ENCODE measurements at regions not wholly inside any gene's neighbourhood (a gene's known extent, or its start where the extent isn't known, plus 50 kb on each side); places are given as distances from the start of the nearest gene placed in this dataset.

DNA sequence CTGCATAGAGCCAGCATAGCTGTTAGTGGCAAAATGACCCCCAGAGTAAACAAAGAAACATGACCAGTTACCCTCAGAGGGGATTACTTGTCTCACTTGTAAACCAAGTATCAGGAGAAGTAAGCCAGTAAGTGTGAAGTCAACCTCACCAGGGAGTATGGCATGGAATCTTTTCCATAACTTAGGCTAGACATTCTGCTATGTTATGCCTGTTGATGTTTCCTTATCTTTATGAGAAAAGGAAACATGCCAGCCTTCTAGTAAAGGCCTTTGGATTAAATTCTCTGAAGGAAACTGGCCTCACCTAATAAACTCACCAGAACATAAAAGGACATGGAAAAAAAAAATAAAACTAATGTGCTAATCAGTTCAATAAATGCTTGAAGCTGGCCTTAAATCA is 87.7 kb downstream of the SEM1 start:
- Histone ChIP-seq H3K27me3 (ENCODE audit: control insufficient read depth in 2 of 2, insufficient read depth in 2 of 2, low read length in 2 of 2) (no peaks in the 10 kb centered on the region), H3K4me2 (ENCODE audit: insufficient read depth, low read length) (no peak overlapping the region), H2AFZ (ENCODE audit: low read depth, low read length) (no peak overlapping the region), H3K36me3 (ENCODE audit: control insufficient read depth in 2 of 2, extremely low read depth in 1 of 2, insufficient read depth in 2 of 2, low read length in 2 of 2) (no peaks in the 10 kb centered on the region), H3K4me3 (replicated peaks in 1 of 3; ENCODE audit: insufficient read depth in 1 of 3, low read depth in 1 of 3, low read length in 3 of 3) (no peak overlapping the region), H3K9me1 (replicated peaks; ENCODE audit: control insufficient read depth, extremely low read depth, insufficient read depth, low read length) (no peaks in the 10 kb centered on the region), H3K79me2 (ENCODE audit: control insufficient read depth, insufficient read depth, low read length) (no peaks in the 10 kb centered on the region), H3K4me1 (ENCODE audit: control insufficient read depth, extremely low read depth, insufficient read depth, low read length) (no peaks in the 10 kb centered on the region), H3K9me3 (replicated peaks; ENCODE audit: control insufficient read depth, insufficient read depth, low read length) (no peaks in the 10 kb centered on the region), H4K20me1 (replicated peaks; ENCODE audit: control insufficient read depth, extremely low read depth, insufficient read depth, low read length) (no peaks in the 10 kb centered on the region), H3K27ac (ENCODE audit: insufficient read depth, low read depth, low read length) (no peak overlapping the region), H3K9ac (replicated peaks; ENCODE audit: extremely low read depth, insufficient read depth, low read length) (no peak overlapping the region)
- no TSS peak for BruUV-seq (replicated peaks)
- intact Hi-C loops (cut with micrococcal nuclease) = no loop called here
- no peak for TF ChIP-seq EZH2 (IDR thresholded peaks at IDR 0.05; ENCODE audit: borderline replicate concordance, low read depth, low read length, severe bottlenecking)
- TF ChIP-seq, protein P1, sequence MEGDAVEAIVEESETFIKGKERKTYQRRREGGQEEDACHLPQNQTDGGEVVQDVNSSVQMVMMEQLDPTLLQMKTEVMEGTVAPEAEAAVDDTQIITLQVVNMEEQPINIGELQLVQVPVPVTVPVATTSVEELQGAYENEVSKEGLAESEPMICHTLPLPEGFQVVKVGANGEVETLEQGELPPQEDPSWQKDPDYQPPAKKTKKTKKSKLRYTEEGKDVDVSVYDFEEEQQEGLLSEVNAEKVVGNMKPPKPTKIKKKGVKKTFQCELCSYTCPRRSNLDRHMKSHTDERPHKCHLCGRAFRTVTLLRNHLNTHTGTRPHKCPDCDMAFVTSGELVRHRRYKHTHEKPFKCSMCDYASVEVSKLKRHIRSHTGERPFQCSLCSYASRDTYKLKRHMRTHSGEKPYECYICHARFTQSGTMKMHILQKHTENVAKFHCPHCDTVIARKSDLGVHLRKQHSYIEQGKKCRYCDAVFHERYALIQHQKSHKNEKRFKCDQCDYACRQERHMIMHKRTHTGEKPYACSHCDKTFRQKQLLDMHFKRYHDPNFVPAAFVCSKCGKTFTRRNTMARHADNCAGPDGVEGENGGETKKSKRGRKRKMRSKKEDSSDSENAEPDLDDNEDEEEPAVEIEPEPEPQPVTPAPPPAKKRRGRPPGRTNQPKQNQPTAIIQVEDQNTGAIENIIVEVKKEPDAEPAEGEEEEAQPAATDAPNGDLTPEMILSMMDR (IDR thresholded peaks at IDR 0.05; ENCODE audit: extremely low read depth in 1 of 2, insufficient read depth in 1 of 2, low read depth in 1 of 2, low read length in 2 of 2) = no peak
- TF ChIP-seq POLR2AphosphoS5 (IDR thresholded peaks at IDR 0.05; ENCODE audit: insufficient read depth, low read depth, low read length) = no peak
- no peak for TF ChIP-seq GATA2 (IDR thresholded peaks at IDR 0.05; ENCODE audit: insufficient read depth, insufficient read length, low read depth, low read length)
- no peak for TF ChIP-seq MAX (IDR thresholded peaks at IDR 0.05; ENCODE audit: insufficient read depth, insufficient read length)
- no peak for TF ChIP-seq JUN (IDR thresholded peaks at IDR 0.05; ENCODE audit: borderline replicate concordance, insufficient read depth, insufficient read length, low read depth)
- TF ChIP-seq FOS (IDR thresholded peaks at IDR 0.05; ENCODE audit: borderline replicate concordance, insufficient read depth, low read length) = no peak
- no peak for TF ChIP-seq MYC (IDR thresholded peaks at IDR 0.05; ENCODE audit: low read depth, low read length)
- TF ChIP-seq POLR2A (IDR thresholded peaks at IDR 0.05; ENCODE audit: low read depth, low read length) = no peak
- ChIA-PET CTCF (no interaction called here), POLR2A (no interaction called here)
- dilution Hi-C loops (cut with MboI; ENCODE audit: extremely low pct_ligation_motif_present, low sequenced_read_pairs) = no loop called here
- no peak for DNase-seq (ENCODE audit: low read depth, low spot score)
- no peak for FAIRE-seq
